PC-9 (cell line): ENCODE measurements at regions not wholly inside any gene's neighbourhood (a gene's known extent, or its start where the extent isn't known, plus 50 kb on each side); places are given as distances from the start of the nearest gene placed in this dataset.

Experiments
- BruUV-seq: library from RNA; stranded (reverse); fragments of 400-500 nt; replicated peaks from 2 replicates; lab custom pipeline; 2021; lab: Mats Ljungman, UMichigan
- CTCF ChIA-PET: fragments of 300-600 bp; sonication (Branson Sonifier 250); formaldehyde crosslinking; loops from one replicate; lab custom pipeline; 2022; ENCODE audit warnings: antibody characterized with exemption; lab: Charles Lee
- POLR2A ChIA-PET: fragments of 300-600 bp; sonication (Branson Sonifier 250); formaldehyde crosslinking; loops from one replicate; lab custom pipeline; 2022; ENCODE audit warnings: antibody characterized with exemption; ENCODE audit not compliant: unreplicated experiment; lab: Charles Lee
- DNase-seq, 2 experiments: peaks; one replicate each; pipeline versions ENCODE4 v3.0.0 to v3.0.0-alpha.2; 2015 to 2022; ENCODE audit warnings: mixed read lengths in 1 of 2
- H2AFZ ChIP-seq: fragments of 200-600 bp; sonication (generic); 2 replicates; pipeline ENCODE4 v1.8.1; 2017; ENCODE audit warnings: antibody characterized with exemption
- H3F3A ChIP-seq: fragments of 200-600 bp; sonication (generic); 2 replicates; pipeline ENCODE4 v1.8.1; 2017; ENCODE audit warnings: antibody characterized with exemption, mild to moderate bottlenecking, low read depth; ENCODE audit not compliant: insufficient read depth
- H3K27ac ChIP-seq: fragments of 200-600 bp; sonication (generic); 2 replicates; pipeline ENCODE4 v1.6.1; 2016; ENCODE audit warnings: mixed run types
- H3K27me3 ChIP-seq: fragments of 200-600 bp; sonication (generic); 2 replicates; pipeline ENCODE4 v1.6.1; 2016; ENCODE audit warnings: low read depth, mixed run types; ENCODE audit not compliant: insufficient read depth
- H3K36me3 ChIP-seq: fragments of 200-600 bp; sonication (generic); 2 replicates; pipeline ENCODE4 v1.6.1; 2016; ENCODE audit warnings: low read depth, mixed run types
- H3K4me1 ChIP-seq: fragments of 200-600 bp; sonication (generic); replicated peaks from 2 replicates; pipeline ENCODE4 v1.6.1; 2016; ENCODE audit warnings: mixed run types; ENCODE audit not compliant: insufficient read depth
- H3K4me2 ChIP-seq: fragments of 200-600 bp; sonication (generic); 2 replicates; pipeline ENCODE4 v1.6.1; 2017; ENCODE audit warnings: mixed run types
- H3K4me3 ChIP-seq: fragments of 200-600 bp; sonication (generic); 2 replicates; pipeline ENCODE4 v1.6.1; 2016; ENCODE audit warnings: mixed run types
- H3K79me2 ChIP-seq: fragments of 200-600 bp; sonication (generic); 2 replicates; pipeline ENCODE4 v1.6.1; 2017; ENCODE audit warnings: low read depth, mixed run types
- H3K9me2 ChIP-seq: fragments of 200-600 bp; sonication (generic); 2 replicates; pipeline ENCODE4 v1.8.1; 2017; ENCODE audit warnings: mild to moderate bottlenecking; ENCODE audit not compliant: insufficient read depth
- H3K9me3 ChIP-seq: fragments of 200-600 bp; sonication (generic); 2 replicates; pipeline ENCODE4 v1.8.1; 2016; ENCODE audit warnings: low read depth; ENCODE audit not compliant: insufficient read depth
- H4K20me1 ChIP-seq: fragments of 200-600 bp; sonication (generic); 2 replicates; pipeline ENCODE4 v1.8.1; 2017; ENCODE audit not compliant: insufficient read depth
- EZH2 ChIP-seq: fragments of 200-600 bp; sonication (generic); IDR thresholded peaks from 2 replicates; pipeline ENCODE4 v1.8.0; 2017; ENCODE audit warnings: antibody characterized with exemption, low read depth
- intact Hi-C: fragments of 100-400 bp; cut with micrococcal nuclease; formaldehyde crosslinking; loops from one replicate; pipeline ENCODE4 v1.10.0; 2022; ENCODE audit not compliant: unreplicated experiment
- TF ChIP-seq, protein P1 (sequence below): fragments of 200-600 bp; sonication (generic); conservative IDR thresholded peaks from 2 replicates; pipeline ENCODE4 v1.6.1; 2017; ENCODE audit warnings: mixed run types, antibody characterized with exemption, mild to moderate bottlenecking, moderate library complexity

DNA sequence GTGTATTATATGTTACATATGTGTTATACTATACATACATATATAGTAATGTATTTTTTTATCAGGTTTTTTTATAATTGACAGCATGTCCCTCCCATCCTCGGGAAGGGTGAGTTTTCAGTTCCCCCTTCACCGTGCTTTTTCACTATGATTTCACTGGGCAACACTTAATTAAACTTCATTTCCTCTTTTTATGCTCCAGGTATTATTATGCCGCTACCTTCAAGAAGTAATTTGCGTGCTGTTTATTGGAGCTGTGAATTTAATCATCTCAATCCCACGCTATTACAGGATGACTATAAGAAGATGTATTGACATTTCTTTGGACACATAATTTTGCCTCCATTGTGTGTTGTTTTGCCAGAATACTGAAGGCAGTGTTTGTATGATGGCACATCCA is 228.6 kb downstream of the SAMD5 start:
- H3K4me3 ChIP-seq: no peak overlapping the region
- no peak overlapping the region for H3K27ac ChIP-seq
- no TSS peak for BruUV-seq
- no peaks in the 10 kb centered on the region for H3F3A ChIP-seq
- no peaks in the 10 kb centered on the region for H3K79me2 ChIP-seq
- TF ChIP-seq, protein P1, sequence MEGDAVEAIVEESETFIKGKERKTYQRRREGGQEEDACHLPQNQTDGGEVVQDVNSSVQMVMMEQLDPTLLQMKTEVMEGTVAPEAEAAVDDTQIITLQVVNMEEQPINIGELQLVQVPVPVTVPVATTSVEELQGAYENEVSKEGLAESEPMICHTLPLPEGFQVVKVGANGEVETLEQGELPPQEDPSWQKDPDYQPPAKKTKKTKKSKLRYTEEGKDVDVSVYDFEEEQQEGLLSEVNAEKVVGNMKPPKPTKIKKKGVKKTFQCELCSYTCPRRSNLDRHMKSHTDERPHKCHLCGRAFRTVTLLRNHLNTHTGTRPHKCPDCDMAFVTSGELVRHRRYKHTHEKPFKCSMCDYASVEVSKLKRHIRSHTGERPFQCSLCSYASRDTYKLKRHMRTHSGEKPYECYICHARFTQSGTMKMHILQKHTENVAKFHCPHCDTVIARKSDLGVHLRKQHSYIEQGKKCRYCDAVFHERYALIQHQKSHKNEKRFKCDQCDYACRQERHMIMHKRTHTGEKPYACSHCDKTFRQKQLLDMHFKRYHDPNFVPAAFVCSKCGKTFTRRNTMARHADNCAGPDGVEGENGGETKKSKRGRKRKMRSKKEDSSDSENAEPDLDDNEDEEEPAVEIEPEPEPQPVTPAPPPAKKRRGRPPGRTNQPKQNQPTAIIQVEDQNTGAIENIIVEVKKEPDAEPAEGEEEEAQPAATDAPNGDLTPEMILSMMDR: no peak
- TF ChIP-seq EZH2: no peak
- H2AFZ ChIP-seq: no peak overlapping the region
- no peaks in the 10 kb centered on the region for H3K4me1 ChIP-seq
- H3K9me2 ChIP-seq: no peaks in the 10 kb centered on the region
- no peaks in the 10 kb centered on the region for H3K27me3 ChIP-seq
- DNase-seq: no peak
- ChIA-PET CTCF (no interaction called here), POLR2A (no interaction called here)
- H3K36me3 ChIP-seq: 0 out of 2 replicates have a peak, but pooled peaks cover 10% of the 10 kb centered on the region
- 0 out of 2 replicates have a peak, but pooled peaks cover 3% of the 10 kb centered on the region for H4K20me1 ChIP-seq
- intact Hi-C loops: no loop called here
- H3K4me2 ChIP-seq: no peak overlapping the region
- H3K9me3 ChIP-seq: no peaks in the 10 kb centered on the region

DNA sequence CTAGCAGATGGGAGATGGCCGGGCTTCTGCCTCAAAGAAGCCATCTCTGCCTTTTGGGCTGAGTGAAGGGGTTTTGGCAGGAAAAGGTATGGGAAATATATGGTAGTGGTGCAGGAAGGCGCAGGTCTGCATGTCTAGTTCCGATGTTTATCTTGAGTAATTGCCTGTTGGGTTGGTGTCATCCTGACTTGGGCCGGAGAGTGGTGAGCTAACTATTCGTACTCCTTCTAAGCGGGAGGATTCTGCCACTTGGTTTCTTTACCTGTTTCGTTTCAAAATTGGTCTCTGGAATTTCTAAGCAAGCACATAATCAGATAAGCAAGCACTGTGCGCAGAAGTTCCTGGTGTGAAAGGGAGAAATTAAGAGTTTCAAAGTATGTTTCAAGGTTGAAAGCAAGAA is 229.6 kb downstream of the SAMD5 start:
- Histone ChIP-seq H3K9me3 (no peaks in the 10 kb centered on the region), H3K4me2 (no peak overlapping the region), H3K9me2 (no peaks in the 10 kb centered on the region), H3K27ac (no peak overlapping the region), H3F3A (no peaks in the 10 kb centered on the region), H3K27me3 (no peaks in the 10 kb centered on the region), H3K4me1 (no peaks in the 10 kb centered on the region), H3K4me3 (no peak overlapping the region), H3K79me2 (no peaks in the 10 kb centered on the region), H2AFZ (no peak overlapping the region), H3K36me3 (0 out of 2 replicates have a peak, but pooled peaks cover 10% of the 10 kb centered on the region), H4K20me1 (no peaks in the 10 kb centered on the region)
- intact Hi-C loops: no loop called here
- no TSS peak for BruUV-seq
- ChIA-PET POLR2A (no interaction called here), CTCF (no interaction called here)
- no peak for DNase-seq
- TF ChIP-seq, protein P1: no peak
- no peak for TF ChIP-seq EZH2

DNA sequence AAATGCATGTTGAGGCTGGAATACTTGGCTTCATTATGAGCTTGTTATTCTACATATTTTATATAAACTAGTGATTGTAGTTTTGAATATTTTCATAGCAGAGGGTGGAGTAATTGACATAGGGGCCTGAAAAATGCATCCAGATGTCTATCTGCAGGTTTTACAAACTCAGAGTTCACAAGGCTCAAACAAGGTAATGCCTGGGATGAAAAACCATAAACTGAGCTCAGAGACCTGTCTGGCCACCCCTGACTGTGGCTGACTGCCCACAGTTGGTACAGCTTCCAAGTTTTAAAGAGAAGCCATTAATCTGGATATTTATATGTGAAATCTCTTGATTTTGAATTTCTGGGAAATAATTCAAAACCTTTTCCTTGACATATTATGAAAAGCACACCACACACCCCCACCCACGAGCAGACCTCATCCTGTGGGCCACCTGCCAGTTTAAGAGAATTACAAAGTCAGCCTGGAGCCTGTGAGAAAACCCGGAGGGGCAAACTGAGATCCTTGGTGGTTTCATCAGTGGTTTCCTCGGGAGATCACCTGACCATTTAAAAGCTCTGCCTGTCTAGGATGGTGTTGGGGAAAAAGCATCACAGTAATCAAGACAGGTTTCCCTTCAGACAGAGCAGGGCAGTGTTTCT is 230.1 kb downstream of the SAMD5 start:
- Histone ChIP-seq H3K9me2 (no peaks in the 10 kb centered on the region), H3K9me3 (no peaks in the 10 kb centered on the region), H2AFZ (no peak overlapping the region), H3K27me3 (no peaks in the 10 kb centered on the region), H3K79me2 (no peaks in the 10 kb centered on the region), H3K4me2 (no peak overlapping the region), H3K27ac (no peak overlapping the region), H3K4me1 (no peaks in the 10 kb centered on the region), H3K36me3 (0 out of 2 replicates have a peak, but pooled peaks cover 10% of the 10 kb centered on the region), H4K20me1 (no peaks in the 10 kb centered on the region), H3F3A (no peaks in the 10 kb centered on the region), H3K4me3 (no peak overlapping the region)
- TF ChIP-seq, protein P1: no peak
- TF ChIP-seq EZH2: no peak
- CTCF ChIA-PET: interaction anchor here (0.6 kb wide), 1 partner anchor 726 kb away, joined by 3 read pairs; no protein-coding TSS in a partner anchor
- no peak for DNase-seq
- POLR2A ChIA-PET: no interaction called here
- intact Hi-C loops: no loop called here
- no TSS peak for BruUV-seq
